Stimulated activated naive B cell treated with anti-CD40 and anti-IgM and Interleukin-4, amounts not matched to agents 10 μg/mL and 1 μg/mL and 100 μg/mL, for 72 hours (primary cell): ENCODE measurements at regions not wholly inside any gene's neighbourhood (a gene's known extent, or its start where the extent isn't known, plus 50 kb on each side); places are given as distances from the start of the nearest gene placed in this dataset.
"Not testable (repeated sequence)": the region's sequence is repeated elsewhere in the genome, so short reads cannot be mapped to it uniquely, and the experiment has no call there.

Experiments used
- ATAC-seq, 2 donors: fragments of 150-1000 bp; cut with Tn5 transposase; replicated peaks; 2 replicates each; pipeline ENCODE4 v1.10.0; 2021; ENCODE audit warnings: moderate library complexity in 1 of 2
- DNase-seq: peaks from one replicate; pipeline ENCODE4 v3.0.0; 2021
- H3K27ac Mint-ChIP-seq: one replicate; pipeline ENCODE4 v1.8.0; 2022; ENCODE audit warnings: mild to moderate bottlenecking, mixed read lengths
- H3K27me3 Mint-ChIP-seq, 2 donors: one replicate each; pipeline ENCODE4 v1.8.0; 2022; ENCODE audit warnings: mixed read lengths in 2 of 2
- H3K36me3 Mint-ChIP-seq, 2 donors: one replicate each; pipeline ENCODE4 v1.8.0; 2022; ENCODE audit warnings: mixed read lengths in 2 of 2, mild to moderate bottlenecking in 1 of 2
- H3K4me1 Mint-ChIP-seq, 2 donors: one replicate each; pipeline ENCODE4 v1.8.0; 2022; ENCODE audit warnings: mixed read lengths in 2 of 2, mild to moderate bottlenecking in 1 of 2
- H3K4me3 Mint-ChIP-seq, 2 donors: one replicate each; pipeline ENCODE4 v1.8.0; 2022; ENCODE audit warnings: mild to moderate bottlenecking in 2 of 2, mixed read lengths in 2 of 2, moderate library complexity in 1 of 2
- H3K9me3 Mint-ChIP-seq, 2 donors: one replicate each; pipeline ENCODE4 v1.8.0; 2022; ENCODE audit warnings: mixed read lengths in 2 of 2, mild to moderate bottlenecking in 1 of 2

DNA sequence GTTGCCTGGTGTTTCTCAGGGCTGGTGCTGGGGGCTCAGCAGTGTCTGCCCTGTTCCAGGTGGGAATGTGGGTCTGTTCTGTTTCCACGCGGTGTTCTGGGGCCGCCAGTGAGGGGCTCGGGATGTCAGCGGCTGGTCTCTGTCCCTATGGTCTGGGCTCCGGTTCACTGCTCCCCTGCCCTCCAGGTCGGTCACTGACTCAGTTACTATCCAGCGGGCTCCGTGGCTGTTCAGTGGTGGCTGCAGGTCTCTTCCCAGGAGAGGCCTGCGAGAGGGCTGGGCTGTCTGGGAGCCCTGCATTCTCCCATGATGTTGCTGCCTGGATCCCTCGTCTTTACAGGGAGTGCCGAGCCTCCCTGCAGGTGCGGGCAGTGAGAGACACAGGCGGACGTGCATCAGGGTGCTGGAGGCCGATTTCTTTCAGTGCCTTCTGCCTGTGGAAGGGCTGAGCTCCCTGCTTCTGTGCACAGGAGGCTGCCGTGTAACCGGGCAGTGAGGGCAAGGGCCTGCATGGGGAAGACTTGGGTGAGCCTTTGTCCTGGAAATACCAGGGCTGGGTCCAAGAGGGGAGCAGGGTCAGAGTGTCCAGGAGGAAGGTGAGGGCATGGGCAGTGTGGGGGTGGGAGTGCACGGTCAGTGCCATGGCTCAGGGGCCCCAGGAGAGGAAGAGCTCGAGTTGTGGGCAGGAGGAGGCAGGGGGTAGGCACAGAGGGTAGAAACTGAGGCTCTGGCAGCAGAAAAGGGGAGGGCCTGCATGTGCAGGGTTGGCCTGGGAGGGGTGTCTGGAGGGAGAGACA is 391.0 kb downstream of the TMEM121 start:
- H3K4me3 Mint-ChIP-seq, result peak overlapping the region; percentile 78 to 81
- H3K4me1 Mint-ChIP-seq, result peaks cover 8 to 31% of the 10 kb centered on the region in 2 donors
- H3K27ac Mint-ChIP-seq, result peak overlapping the region; percentile 92
- not testable (repeated sequence) for DNase-seq, H3K27me3 Mint-ChIP-seq, H3K9me3 Mint-ChIP-seq
- peaks cover 41 to 55% of the 10 kb centered on the region in 2 donors for H3K36me3 Mint-ChIP-seq
- peak; percentile 10 to 12 for ATAC-seq

DNA sequence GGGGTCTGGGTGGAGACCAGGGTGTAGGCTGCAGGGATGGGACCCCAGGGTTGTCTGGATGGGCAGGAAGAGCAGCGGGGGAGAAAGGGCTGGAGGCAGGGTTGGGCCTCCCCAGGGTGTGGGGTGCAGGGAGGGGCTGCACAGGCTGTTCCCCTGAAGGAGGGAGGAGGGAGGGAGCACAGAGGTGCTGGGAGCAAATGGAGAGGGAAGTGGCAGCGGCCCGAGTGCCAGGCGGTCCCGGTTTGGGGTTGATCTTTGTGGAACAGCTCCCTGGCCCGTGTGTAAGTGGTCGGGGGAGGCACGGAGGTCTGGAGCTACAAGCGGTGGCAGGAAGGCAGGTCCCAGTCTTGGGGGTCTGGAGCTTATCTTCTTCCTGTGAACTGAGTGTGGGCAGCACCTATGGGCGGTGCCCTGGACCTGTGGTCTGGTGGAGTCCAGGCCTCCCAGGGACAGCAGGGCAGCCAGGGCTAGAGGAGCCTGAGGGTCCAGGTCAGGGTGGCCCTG is 391.6 kb downstream of the TMEM121 start:
- DNase-seq (no peak), ATAC-seq (peak; percentile 28 to 39)
- Mint-ChIP-seq H3K4me1 (peaks cover 8 to 25% of the 10 kb centered on the region in 2 donors), H3K27me3 (no peaks in the 10 kb centered on the region), H3K36me3 (peaks cover 46 to 60% of the 10 kb centered on the region in 2 donors), H3K4me3 (peak overlapping the region; percentile 78 to 81), H3K9me3 (peaks cover 2 to 3% of the 10 kb centered on the region in 2 donors), H3K27ac (peak overlapping the region; percentile 92)

DNA sequence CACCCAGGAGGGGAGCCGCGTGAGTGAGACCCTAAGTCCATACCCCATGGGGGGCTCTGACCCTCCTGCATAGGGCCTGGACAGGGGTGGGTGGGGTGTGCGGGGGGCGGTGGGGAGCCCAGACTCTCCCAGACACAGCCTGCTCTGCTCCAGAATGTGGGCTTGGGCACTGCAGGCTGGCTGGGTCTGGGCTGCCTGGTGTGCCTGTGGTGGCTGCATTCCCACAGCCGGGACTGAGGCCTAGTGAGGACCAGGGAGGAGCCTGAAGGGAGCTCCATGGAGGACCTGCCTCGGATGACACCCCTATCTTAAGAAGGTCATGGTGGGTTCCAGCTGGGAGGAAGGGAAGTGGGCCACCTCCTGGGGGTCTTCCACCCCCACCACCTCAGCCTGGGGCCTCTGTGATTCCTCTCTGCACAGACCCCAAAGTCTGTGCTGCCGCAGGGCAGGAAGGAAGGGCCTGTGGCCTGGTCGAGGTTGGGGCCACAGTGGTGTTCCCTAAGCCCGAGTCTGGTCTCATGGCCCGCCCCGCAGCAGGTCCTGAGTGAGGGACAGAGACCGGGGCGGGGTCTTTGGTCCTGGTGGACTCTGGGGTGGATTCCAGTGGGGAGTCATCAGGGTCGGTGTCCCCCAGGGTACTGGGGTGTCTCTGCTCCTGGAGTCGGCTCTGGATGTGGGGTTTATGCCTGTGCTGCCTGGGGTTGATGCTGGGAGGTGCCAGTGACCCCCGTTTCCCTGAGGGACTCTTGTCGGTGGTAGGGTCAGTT is 392.3 kb downstream of the TMEM121 start:
- H3K4me3 Mint-ChIP-seq, result peak overlapping the region; percentile 76 to 81
- DNase-seq (no peak), ATAC-seq (no peak)

DNA sequence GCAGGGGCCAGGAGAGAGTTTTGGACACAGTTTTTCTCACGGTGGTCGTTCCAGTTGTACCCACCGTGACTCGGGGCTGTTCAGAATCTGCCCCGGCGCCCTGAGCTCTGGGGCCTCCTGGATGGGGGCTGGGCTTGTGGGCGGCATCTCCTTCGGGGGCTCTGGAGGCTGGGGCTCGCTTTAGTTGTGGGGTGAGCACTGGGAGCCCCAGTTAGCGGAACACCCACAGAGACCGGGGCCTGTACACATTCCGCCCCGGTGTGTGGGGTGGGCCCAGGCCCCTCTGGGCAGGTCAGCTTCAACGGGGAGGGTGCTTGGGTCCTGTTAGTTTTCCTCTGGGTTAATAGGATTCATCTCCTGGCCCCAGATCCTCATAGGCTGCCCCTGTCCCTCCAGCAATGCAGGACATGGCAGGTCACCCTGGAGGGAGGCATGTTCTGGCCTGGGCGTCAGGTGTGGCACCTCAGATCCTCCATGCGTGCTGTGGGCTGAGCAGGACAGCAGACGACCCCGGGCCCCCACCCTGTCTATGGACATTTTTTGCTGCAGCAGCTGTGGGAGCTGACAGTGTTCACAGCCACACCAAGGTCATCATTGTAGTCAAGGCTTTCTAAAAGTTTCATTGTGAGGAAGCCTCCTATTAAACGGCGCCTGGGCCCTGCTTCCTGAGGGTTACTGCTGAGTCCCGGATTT is 393.2 kb downstream of the TMEM121 start:
- no peak for ATAC-seq
- peak overlapping the region; percentile 93 for H3K27ac Mint-ChIP-seq
- H3K4me3 Mint-ChIP-seq, result peak overlapping the region; percentile 69 to 76
- no peak for DNase-seq
- peaks cover 6 to 20% of the 10 kb centered on the region in 2 donors for H3K4me1 Mint-ChIP-seq
- H3K27me3 Mint-ChIP-seq, result no peaks in the 10 kb centered on the region
- peaks cover 2 to 3% of the 10 kb centered on the region in 2 donors for H3K9me3 Mint-ChIP-seq
- peaks cover 46 to 61% of the 10 kb centered on the region in 2 donors for H3K36me3 Mint-ChIP-seq

More for the DNA sequence above, 392.3 kb downstream of the TMEM121 start:
- Mint-ChIP-seq H3K27ac (peak overlapping the region; percentile 92), H3K27me3 (no peaks in the 10 kb centered on the region), H3K9me3 (peaks cover 2 to 3% of the 10 kb centered on the region in 2 donors), H3K36me3 (peaks cover 46 to 60% of the 10 kb centered on the region in 2 donors), H3K4me1 (peaks cover 6 to 20% of the 10 kb centered on the region in 2 donors)

DNA sequence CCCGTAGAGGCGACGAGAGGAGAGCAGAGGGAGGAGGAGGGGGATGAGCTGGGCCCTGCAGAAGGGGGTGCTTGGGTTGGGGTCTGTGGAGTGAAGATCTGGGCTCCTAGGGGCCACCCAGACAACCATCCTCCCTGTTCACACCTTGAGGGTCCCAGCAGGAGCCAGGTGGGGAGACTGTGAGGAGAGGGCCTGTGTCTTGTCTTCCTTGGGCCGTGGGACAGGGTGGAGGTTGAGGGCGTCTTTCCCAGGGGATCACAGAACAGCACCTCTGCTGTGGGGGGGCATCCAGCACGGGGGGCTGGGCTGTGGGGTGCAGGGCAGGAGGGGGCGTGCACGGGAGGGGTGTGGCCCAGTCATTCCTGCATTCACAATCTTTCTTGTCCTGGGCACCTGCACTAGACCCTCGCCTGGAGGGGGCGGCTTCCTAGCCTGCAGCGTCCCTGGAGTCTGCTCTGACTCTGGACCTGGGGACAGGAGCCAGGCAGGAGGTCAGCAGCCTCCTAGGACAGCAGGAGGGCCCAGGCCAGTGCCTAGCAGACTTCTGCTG is 393.8 kb downstream of the TMEM121 start:
- not testable (repeated sequence) for H3K9me3 Mint-ChIP-seq, ATAC-seq, H3K27me3 Mint-ChIP-seq, DNase-seq
- Mint-ChIP-seq H3K4me3 (peak overlapping the region; percentile 69 to 76), H3K36me3 (peaks cover 43 to 61% of the 10 kb centered on the region in 2 donors), H3K4me1 (peaks cover 6 to 20% of the 10 kb centered on the region in 2 donors), H3K27ac (peak overlapping the region; percentile 93)

DNA sequence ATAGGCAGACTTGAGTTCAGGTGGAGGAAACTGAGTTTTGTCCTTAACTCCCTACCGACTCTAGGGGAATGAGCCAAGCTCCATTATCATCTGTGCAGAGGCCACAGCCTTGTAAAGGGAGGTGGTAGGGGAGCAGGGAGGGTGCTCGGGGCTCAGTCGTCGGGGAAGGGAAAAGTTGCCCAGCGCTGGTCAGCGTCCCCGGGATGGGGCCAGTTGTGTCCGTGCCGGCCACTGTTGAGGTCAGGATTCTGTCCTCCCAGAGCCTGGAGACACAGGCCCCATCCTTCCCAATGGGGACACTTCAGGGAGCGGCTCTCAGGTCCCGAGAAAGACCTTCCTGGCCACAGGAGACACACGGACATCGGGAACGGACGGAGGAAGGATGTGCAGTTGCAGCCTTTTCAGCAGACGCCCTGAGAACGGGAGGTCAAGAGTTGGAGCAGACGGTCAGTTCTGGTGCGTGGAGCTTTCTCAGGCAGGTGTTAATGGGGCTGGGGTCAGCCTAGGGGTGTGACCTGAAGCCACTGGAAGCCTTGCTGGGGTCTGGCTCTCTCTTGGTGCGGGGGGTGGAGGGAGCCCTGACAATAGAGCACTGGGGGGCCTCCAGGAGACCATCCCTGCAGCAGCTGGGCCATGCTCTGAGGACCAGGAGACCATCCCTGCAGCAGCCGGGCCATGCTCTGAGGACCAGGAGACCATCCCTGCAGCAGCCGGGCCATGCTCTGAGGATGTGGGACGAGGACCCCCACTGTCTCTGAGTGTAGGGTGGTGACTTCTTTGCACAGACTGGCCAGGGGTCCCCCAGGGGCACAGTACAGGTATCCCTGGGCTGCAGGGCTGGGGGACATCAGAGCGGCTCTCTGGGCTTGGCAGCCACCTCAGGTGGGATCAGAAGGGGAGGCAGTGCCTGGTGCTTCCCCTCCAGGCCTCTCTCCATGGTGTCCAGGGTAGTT is 394.7 kb downstream of the TMEM121 start:
- Mint-ChIP-seq H3K4me3 (peak overlapping the region; percentile 68 to 69), H3K36me3 (peaks cover 39 to 53% of the 10 kb centered on the region in 2 donors), H3K4me1 (peaks cover 6 to 20% of the 10 kb centered on the region in 2 donors)
- not testable (repeated sequence) for H3K9me3 Mint-ChIP-seq, ATAC-seq, H3K27ac Mint-ChIP-seq, H3K27me3 Mint-ChIP-seq, DNase-seq

DNA sequence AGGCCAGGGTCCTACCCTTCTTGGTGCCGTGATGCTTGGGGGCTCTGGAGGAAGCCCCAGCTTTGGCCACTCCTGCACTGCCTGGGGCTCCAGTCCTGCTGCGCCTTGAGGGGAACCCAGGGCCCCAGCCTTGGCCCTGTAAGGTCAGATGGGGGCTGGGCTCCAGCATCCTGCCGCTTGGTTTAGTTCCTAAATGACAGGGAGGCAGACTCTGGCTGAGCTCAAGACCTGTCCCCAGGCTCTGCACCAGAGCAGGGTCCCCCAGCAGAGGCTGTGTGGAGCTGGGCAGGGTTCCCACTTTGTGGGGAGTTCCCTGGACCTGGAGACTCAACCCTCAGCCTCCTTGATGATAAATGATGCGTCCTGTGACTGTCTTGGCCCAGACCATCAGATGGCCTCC is 395.4 kb downstream of the TMEM121 start:
- not testable (repeated sequence) for H3K27ac Mint-ChIP-seq, H3K9me3 Mint-ChIP-seq, H3K27me3 Mint-ChIP-seq, ATAC-seq, DNase-seq
- Mint-ChIP-seq H3K4me3 (peak overlapping the region in 1 of 2 donors; percentile 16), H3K36me3 (peaks cover 34 to 46% of the 10 kb centered on the region in 2 donors), H3K4me1 (peaks cover 6 to 13% of the 10 kb centered on the region in 2 donors)

DNA sequence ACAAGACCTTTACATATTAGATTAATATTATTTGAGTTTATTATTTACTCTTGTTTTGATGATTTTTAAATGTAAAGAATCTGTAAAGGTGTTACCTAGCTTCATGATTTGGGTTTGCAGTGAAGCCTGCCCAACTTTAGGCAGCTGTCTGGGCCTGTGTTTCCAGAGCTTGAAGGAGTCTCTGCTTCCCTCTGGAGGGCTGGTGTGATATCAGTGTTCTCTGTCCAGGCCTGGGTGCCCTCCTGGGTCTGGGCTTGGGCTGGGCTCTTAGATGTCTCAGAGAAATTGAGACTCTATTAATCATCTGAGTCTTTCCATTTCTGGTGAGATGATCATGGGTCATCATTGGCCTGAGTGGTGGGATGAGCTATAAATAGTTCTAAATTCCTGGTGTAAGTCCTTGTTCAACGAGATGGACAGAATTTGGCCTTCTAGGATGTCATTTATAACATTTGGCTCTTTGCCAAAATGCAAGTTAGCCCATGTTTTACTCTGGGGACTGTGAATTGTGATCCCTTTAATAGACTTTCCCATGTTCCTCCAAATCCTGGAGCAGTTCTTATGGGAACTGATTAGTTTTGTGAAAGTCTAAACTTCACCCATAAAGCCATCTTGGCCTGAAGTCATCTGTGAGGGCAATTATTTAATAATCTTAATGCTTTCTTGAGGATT is 397.3 kb downstream of the TMEM121 start:
- ATAC-seq, H3K27me3 Mint-ChIP-seq, H3K9me3 Mint-ChIP-seq, H3K27ac Mint-ChIP-seq, DNase-seq, H3K4me3 Mint-ChIP-seq: not testable (repeated sequence)
- peaks cover 23 to 38% of the 10 kb centered on the region in 2 donors for H3K36me3 Mint-ChIP-seq
- H3K4me1 Mint-ChIP-seq, result peaks cover 5 to 18% of the 10 kb centered on the region in 2 donors

DNA sequence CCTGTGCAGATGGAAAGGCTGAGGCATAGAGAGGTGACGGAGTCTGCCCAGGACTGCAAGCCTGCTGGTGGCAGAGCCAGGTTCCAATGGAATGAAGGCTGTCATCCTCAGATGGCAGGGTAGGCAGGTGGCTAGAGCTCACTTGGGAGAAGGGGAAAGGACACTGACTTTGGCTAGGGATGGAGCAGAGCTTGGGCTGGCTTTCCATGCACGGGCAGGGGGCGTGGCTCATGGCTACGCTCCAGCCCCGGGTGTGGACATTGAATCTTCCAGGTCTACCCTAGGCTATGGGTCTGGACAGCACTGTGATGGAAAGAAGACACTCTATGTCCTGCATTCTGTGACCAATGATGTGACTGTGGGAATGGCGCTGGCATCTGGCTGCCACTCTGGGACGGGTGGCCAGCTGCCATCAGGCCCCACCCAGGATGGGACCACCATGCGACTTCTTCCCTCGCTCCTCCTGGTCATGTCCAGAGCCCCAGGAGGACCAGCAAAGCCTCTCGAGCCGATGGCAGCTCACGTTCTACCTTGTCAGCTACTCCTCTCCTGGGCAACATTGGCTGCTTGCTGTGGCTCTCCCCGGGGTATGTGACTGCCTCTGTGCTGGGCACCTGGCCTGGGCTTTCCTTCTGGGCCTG is 398.7 kb downstream of the TMEM121 start:
- Mint-ChIP-seq H3K27ac (no peak overlapping the region), H3K36me3 (peaks cover 19 to 33% of the 10 kb centered on the region in 2 donors), H3K4me1 (peaks cover 7 to 17% of the 10 kb centered on the region in 2 donors), H3K4me3 (no peak overlapping the region), H3K27me3 (no peaks in the 10 kb centered on the region), H3K9me3 (no peaks in the 10 kb centered on the region)
- DNase-seq (no peak), ATAC-seq (no peak)

DNA sequence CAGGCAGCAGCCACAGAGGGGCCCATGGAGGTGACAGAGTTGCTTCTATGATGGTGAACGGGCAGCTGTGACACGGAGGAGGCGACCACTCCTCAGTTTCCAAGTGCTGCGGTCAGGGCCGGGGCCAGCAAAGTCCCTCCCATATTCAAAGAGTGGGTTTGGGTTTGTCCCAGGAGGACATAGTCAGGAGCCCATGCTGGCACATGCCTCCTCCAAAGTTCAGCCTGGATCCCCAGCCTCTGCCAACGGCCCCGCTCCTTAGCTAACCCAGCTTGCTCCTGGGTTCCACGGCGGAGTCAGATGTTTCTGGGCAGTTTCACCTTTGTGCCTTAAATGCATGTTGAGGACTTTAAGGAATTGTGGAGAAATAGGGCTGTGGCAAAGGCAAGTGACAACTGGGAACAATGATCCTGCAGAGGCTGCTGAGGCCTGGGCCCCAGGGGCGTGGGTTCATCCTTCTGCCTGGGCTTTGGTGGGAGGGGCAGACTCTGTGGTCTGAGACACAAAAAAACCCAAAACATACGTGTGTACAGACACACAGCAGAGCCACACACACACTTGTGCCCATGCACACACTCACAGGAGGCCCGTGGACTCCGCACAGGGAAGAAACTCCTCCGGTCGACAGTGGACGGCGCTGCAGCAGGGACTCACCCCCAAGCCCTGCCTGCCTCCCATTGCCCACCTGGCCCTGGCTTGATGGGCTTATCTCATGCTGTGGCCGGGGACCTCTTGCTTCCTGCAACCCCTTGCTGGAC is 399.4 kb downstream of the TMEM121 start:
- no peak overlapping the region for H3K4me3 Mint-ChIP-seq
- H3K27ac Mint-ChIP-seq, result no peak overlapping the region
- ATAC-seq (no peak), DNase-seq (no peak)
- H3K9me3 Mint-ChIP-seq, result no peaks in the 10 kb centered on the region
- no peaks in the 10 kb centered on the region for H3K27me3 Mint-ChIP-seq
- peaks cover 14 to 26% of the 10 kb centered on the region in 2 donors for H3K36me3 Mint-ChIP-seq
- peaks cover 12 to 22% of the 10 kb centered on the region in 2 donors for H3K4me1 Mint-ChIP-seq

DNA sequence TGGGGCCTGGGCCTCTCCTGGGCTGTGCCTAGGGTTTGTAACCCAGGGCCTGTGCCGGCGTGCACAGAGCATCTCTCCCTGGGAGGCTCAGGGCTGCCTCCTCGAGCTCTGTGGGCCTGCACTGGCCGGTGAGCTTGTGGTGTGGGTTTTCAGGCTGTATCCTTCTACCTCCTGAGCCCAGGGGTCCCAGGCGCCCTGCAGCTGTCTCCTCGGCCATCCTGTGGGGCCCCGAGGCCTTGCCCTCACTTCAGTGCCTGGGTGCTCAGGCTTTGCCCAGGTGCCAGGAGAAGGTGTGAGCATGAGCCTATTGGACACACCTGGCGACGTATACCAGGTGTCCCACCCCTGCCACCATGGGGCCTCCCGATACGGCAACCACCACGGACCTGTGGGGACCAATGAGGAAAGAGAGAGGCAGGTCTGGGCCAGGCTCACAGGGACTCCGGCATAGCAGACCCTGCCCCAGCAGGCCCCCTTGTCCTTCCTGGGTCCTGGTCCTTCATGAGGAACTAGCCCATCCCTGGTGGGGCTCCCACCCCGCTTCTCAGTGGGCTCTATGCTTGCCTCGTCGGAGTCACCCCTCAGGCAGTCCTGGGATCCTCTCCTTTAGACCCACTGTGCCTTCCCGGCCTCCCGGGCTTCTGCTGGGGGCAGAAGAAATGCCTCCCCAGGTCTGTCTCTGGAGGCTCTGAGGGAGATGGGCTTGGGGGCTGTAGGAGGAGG is 400.2 kb downstream of the TMEM121 start:
- Mint-ChIP-seq H3K36me3 (peaks cover 12 to 22% of the 10 kb centered on the region in 2 donors), H3K4me3 (no peak overlapping the region), H3K27ac (peak overlapping the region; percentile 47), H3K4me1 (peaks cover 12 to 26% of the 10 kb centered on the region in 2 donors), H3K27me3 (no peaks in the 10 kb centered on the region), H3K9me3 (no peaks in the 10 kb centered on the region)
- no peak for DNase-seq
- peak; percentile 4 to 19 for ATAC-seq
